ENCODE measurements at regions not wholly inside any gene's neighbourhood (a gene's known extent, or its start where the extent isn't known, plus 50 kb on each side); places are given as distances from the start of the nearest gene placed in this dataset.
"Not testable (repeated sequence)": the region's sequence is repeated elsewhere in the genome, so short reads cannot be mapped to it uniquely, and the experiment has no call there.

GRCh38 chr4:3380336-3380735 lies 61.4 kb upstream of the HGFAC start:
- not testable (repeated sequence) for DNase-seq (ENCODE audit: low spot score); ATAC-seq

- not testable (repeated sequence) for ATAC-seq; DNase-seq (ENCODE audit: low spot score)
These were observed 60.6 kb upstream of the HGFAC start for GRCh38 chr4:3381208-3381607.

- ATAC-seq, result no peak
- DNase-seq (ENCODE audit: low spot score), result no peak
These were observed 59.5 kb upstream of the HGFAC start for GRCh38 chr4:3382251-3382650.

GRCh38 chr4:3384391-3384770 lies 57.4 kb upstream of the HGFAC start:
- DNase-seq (ENCODE audit: low spot score), result peak; percentile 83
- peak; percentile 67 for ATAC-seq

GRCh38 chr4:3384771-3385710 lies 56.7 kb upstream of the HGFAC start:
- peak; percentile 84 for ATAC-seq

GRCh38 chr4:3385711-3386420 lies 55.9 kb upstream of the HGFAC start:
- DNase-seq (ENCODE audit: low spot score), result no peak
- peak; percentile 45 for ATAC-seq

More at GRCh38 chr4:3384771-3385710, 56.7 kb upstream of the HGFAC start:
- DNase-seq (ENCODE audit: low spot score), result peak; percentile 90

GRCh38 chr4:3386526-3386925 lies 55.2 kb upstream of the HGFAC start:
- no peak for DNase-seq (ENCODE audit: low spot score)
- ATAC-seq, result no peak

- no peak for DNase-seq (ENCODE audit: low spot score)
- no peak for ATAC-seq
These were observed 54.4 kb upstream of the HGFAC start for GRCh38 chr4:3387154-3387942.

GRCh38 chr4:3387943-3388361 lies 53.8 kb upstream of the HGFAC start:
- ATAC-seq (peak; percentile 2), DNase-seq (ENCODE audit: low spot score) (peak; percentile 71)

- no peak for ATAC-seq
- no peak for DNase-seq (ENCODE audit: low spot score)
These were observed 53.1 kb upstream of the HGFAC start for GRCh38 chr4:3388471-3389232.

GRCh38 chr4:3389233-3390215 lies 52.2 kb upstream of the HGFAC start:
- no peak for DNase-seq (ENCODE audit: low spot score)
- ATAC-seq, result no peak

- no peak for ATAC-seq
- DNase-seq (ENCODE audit: low spot score), result no peak
These were observed 51.4 kb upstream of the HGFAC start for GRCh38 chr4:3390288-3390811.

GRCh38 chr4:3391422-3391821 lies 50.3 kb upstream of the HGFAC start:
- DNase-seq (ENCODE audit: low spot score) (no peak), ATAC-seq (no peak)
